ENCODE measurements at regions not wholly inside any gene's neighbourhood (a gene's known extent, or its start where the extent isn't known, plus 50 kb on each side); places are given as distances from the start of the nearest gene placed in this dataset.

- H3K27ac ChIP-seq (ENCODE audit: low read depth, low read length), result no peak overlapping the region
- ChIA-PET RAD21 (ENCODE audit: low non-redundant PET in 1 of 2, low total read pairs in 2 of 2, uncharacterized antibody in 2 of 2, unreplicated experiment in 2 of 2) (no interaction called here), POLR2A (no interaction called here), CTCF (interaction anchor here (0.9 kb wide), 1 partner anchor 449 kb away, joined by 3 read pairs; no protein-coding TSS in a partner anchor)
- no peaks in the 10 kb centered on the region for H4K20me1 ChIP-seq (ENCODE audit: insufficient read depth)
- no peak overlapping the region for H3K4me2 ChIP-seq (ENCODE audit: low read length)
- H3K79me2 ChIP-seq (ENCODE audit: insufficient read depth, low read length), result no peaks in the 10 kb centered on the region
- BruUV-seq (replicated peaks), result no TSS peak
- no peaks in the 10 kb centered on the region for H3K9me3 ChIP-seq (ENCODE audit: control insufficient read depth in 1 of 2, insufficient read depth in 1 of 2, low read depth in 1 of 2, low read length in 2 of 2)
- H3K4me3 ChIP-seq (replicated peaks in 1 of 2; ENCODE audit: low read depth in 1 of 2, low read length in 2 of 2), result no peak overlapping the region
- no peaks in the 10 kb centered on the region for H3K9me2 ChIP-seq (ENCODE audit: insufficient read depth)
- no peaks in the 10 kb centered on the region for H3K36me3 ChIP-seq (ENCODE audit: control insufficient read depth in 1 of 2, insufficient read depth in 2 of 2, low read length in 2 of 2)
- no peaks in the 10 kb centered on the region for H3K4me1 ChIP-seq (ENCODE audit: control insufficient read depth in 1 of 2, insufficient read depth in 2 of 2, low read length in 2 of 2)
- no peak for DNase-seq (ENCODE audit: low read depth, low spot score)
- TF ChIP-seq SRF (IDR thresholded peaks at IDR 0.05; ENCODE audit: low read depth) (no peak), POLR2A (IDR thresholded peaks at IDR 0.05; ENCODE audit: borderline replicate concordance, extremely low read depth, insufficient read depth, insufficient read length) (no peak), SP1 (IDR thresholded peaks at IDR 0.05; ENCODE audit: low read depth) (no peak), CEBPB (IDR thresholded peaks at IDR 0.05; ENCODE audit: low read depth) (no peak), ATF3 (IDR thresholded peaks at IDR 0.05) (no peak), JUND (IDR thresholded peaks at IDR 0.05) (no peak), ZBTB33 (IDR thresholded peaks at IDR 0.05; ENCODE audit: extremely low read depth, insufficient replicate concordance, low read length) (no peak), REST (IDR thresholded peaks at IDR 0.05; ENCODE audit: low read depth) (no peak), CTCF (IDR thresholded peaks at IDR 0.05 in 2 of 3, conservative IDR thresholded peaks at IDR 0.05 in 1 of 3; ENCODE audit: borderline replicate concordance in 1 of 3, insufficient read depth in 1 of 3, low read depth in 2 of 3, low read length in 2 of 3) (no peak), TCF7L2 (IDR thresholded peaks at IDR 0.05; ENCODE audit: borderline replicate concordance, extremely low read depth, insufficient read depth, insufficient read length) (no peak), ELF1 (IDR thresholded peaks at IDR 0.05; ENCODE audit: borderline replicate concordance, low read depth) (no peak), EGR1 (IDR thresholded peaks at IDR 0.05; ENCODE audit: low read depth) (no peak), CBX3 (IDR thresholded peaks at IDR 0.05; ENCODE audit: low read depth) (no peak), RAD21 (IDR thresholded peaks at IDR 0.05; ENCODE audit: low read depth) (no peak), YY1 (IDR thresholded peaks at IDR 0.05; ENCODE audit: extremely low read depth, insufficient replicate concordance, low read depth, low read length) (no peak), EZH2phosphoT487 (IDR thresholded peaks at IDR 0.05; ENCODE audit: borderline replicate concordance) (no peak), EZH2 (IDR thresholded peaks at IDR 0.05) (no peak), FOSL1 (IDR thresholded peaks at IDR 0.05; ENCODE audit: low read depth) (no peak), MAX (IDR thresholded peaks at IDR 0.05) (no peak)
- no peak for ATAC-seq
- intact Hi-C loops (cut with micrococcal nuclease), result no loop called here
- H2AFZ ChIP-seq (ENCODE audit: low read depth, low read length, poor library complexity, severe bottlenecking), result no peak overlapping the region
- no peak overlapping the region for H3K9ac ChIP-seq (ENCODE audit: low read length)
- H3K27me3 ChIP-seq (ENCODE audit: insufficient read depth, low read length), result no peaks in the 10 kb centered on the region
Measured at GRCh38 chr14:59085207-59085739, 103.2 kb upstream of the DAAM1 start.
